ENCODE measurements at regions not wholly inside any gene's neighbourhood (a gene's known extent, or its start where the extent isn't known, plus 50 kb on each side); places are given as distances from the start of the nearest gene placed in this dataset.
"Not testable (repeated sequence)": the region's sequence is repeated elsewhere in the genome, so short reads cannot be mapped to it uniquely, and the experiment has no call there.

DNA sequence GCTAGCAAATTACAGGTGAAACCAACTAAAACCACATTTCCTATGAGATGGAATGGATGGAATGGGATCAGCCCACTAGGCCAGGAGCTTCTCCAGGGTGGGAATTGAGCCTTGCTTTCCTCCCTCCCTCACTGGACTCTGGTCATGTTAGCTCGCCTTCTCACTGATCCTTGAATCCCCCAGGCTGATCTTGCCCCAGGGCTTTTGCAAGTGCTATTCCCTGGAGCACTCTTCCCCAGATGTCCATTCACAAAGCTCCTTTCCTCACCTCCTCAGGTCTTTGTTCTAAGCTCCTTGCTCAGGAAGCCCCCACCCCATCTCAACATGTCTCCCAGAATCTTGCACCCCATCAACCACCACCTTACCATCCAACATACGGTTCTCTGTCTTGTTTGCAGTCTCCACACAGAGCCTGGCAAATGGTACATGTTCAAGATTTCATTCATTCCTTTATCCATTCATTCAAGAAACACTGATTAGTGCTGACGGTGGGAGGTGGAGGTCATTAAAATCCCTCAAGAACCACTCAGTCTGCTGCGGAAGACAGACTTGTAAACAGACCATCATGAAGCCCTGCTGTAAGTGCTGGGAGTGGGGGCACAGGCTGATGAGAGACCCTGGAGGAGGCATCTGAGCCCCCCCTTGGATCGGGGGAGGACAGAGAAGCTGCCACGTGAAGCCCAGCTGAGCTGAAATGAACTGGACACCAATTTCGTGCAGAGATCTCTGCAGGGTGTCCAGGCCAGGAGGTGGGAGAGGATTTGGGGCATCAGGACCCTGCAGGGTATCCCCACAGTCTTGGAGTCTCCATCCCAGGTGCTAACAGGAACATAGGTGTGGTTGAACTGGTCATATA lies 141.7 kb downstream of the BARX1 start:
- no peak for DNase-seq (ENCODE audit: low read depth in 2 of 2)

DNA sequence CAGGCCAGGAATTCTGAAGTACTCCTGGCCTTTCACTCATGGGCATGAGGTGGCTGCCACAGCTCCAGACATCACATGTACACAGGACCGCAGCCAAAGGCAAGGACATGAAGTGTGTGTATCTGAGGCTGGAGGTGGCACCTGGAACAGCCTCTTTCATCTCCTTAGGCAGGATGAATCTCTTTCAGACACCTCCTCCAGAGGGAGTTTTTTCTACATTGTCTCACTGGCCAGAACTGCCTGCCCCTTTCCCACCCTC lies 142.8 kb downstream of the BARX1 start:
- no peak for DNase-seq (ENCODE audit: low read depth in 2 of 2)

DNA sequence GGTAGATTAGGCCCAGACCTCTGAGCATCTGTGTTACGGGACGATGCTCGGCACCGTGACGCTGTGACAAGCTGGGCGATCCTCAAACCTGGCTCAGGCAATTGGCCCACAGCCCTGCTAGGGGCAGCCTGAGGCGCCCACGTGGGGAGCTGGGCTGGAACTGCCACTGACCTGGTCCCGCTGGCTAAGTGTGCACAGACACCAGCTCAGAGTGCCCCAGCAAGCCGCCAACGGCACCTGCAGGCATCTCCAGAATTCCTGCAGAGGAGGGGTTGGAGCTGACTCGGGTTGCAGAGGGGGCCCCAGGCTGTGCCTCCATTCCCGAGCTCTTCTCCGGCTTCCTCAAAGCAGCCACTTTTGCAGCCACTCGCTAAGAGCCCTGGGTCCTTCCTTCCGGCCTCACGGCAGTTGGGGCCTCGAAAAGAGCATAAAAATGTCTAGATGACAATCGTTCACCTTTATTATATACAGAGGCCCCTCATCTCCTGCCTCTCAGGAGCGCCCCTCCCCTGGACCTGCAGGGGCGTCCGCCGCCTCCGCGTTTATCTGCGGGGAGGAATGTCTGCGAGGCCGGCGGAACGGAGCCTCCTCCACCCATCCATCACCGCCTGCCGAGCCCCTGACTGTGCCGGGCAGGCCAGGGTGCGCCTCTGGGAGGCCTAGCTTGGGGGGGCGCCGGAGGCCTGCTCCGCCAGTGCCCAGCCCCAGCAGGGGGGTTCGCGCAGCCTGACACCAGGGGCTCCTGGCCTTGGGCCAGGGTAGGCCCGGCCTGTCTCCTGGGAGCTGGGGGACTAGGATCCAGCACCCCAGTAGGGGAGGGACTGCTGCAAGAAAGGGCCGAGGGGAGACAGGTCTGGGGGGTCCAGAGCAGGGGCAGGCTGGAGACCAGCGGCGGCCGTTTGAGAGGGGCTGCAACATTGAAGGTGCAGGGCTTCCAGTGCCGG lies 144.9 kb downstream of the BARX1 start:
- no peak for DNase-seq (ENCODE audit: low read depth in 2 of 2)

DNA sequence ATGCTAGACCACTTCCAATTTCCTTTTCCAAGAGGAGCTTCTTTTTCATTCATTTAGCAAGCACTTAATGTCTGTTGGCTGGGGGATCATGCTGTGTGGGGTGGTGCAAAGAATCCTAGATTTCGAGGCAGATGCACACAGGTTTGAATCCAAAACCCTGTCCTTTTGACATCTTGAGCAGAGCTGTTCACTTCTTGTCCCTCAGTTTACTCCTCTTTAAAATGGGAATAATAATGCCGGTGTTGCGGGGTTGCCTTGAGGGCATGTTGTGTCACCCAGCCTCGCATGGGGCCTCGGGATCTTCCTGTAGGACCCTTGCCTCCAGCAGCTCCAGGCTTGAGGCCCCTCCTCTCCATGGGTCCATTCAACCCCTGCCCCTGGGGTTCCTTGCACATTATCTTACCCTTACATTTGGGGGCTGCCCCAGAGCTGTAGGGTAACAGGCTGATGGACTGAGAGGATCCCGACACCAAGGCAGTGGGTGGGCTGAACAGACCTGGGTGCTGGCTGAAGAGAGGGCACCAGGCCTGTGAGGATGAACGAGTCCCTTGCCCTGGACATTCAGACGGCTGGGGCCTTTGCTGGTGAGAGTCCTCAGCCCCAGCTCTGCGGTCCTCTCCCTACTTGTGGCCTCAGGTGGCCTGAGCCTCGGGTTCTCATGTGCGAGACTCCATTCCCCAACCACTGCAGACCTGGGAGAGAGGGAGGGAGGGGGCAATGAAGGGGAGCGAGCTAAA lies 145.8 kb downstream of the BARX1 start:
- DNase-seq (ENCODE audit: low read depth in 2 of 2), result no peak

DNA sequence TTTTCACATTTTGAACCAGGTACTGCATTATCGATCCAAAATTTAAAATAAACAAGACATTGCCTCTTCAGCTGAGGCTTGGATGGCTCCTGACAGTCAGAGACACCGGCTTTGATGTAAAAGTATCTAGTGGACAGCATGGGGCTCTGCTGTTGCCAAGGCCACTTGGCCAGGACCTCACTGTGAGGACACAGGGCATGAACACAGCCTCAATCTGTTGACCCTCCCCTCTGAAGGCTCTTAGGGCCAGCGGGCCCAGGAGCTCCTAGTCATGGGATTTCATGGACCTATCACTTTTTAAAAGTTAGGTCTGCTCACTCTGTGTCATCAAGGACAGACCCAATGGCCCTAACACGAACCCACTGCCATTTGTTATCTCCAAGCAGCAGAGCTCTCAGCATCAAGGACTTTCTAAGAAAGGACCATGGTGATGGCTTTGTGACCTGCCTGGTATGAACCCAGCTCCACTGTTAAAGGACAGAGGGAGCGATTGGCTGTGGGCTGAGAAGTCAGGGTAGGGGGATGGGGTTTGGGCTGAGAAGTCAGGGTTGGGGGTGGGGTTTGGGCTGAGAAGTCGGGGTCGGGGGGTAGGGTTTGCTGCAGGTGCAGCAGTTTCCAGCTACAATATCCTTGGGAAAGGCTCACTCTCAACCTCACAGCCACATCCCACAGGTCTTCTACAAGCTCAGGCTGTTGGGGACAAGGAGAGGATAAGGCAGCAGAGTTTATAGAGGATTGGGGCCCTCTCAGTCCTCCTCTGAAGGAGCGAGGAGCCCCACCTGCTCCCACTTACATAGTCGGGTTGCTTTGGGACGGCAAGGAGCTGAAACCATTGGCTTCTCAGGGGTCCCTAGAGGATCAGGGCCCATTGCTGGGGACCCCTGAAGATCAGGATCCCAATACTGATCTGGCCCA lies 146.8 kb downstream of the BARX1 start:
- no peak for DNase-seq (ENCODE audit: low read depth in 2 of 2)

DNA sequence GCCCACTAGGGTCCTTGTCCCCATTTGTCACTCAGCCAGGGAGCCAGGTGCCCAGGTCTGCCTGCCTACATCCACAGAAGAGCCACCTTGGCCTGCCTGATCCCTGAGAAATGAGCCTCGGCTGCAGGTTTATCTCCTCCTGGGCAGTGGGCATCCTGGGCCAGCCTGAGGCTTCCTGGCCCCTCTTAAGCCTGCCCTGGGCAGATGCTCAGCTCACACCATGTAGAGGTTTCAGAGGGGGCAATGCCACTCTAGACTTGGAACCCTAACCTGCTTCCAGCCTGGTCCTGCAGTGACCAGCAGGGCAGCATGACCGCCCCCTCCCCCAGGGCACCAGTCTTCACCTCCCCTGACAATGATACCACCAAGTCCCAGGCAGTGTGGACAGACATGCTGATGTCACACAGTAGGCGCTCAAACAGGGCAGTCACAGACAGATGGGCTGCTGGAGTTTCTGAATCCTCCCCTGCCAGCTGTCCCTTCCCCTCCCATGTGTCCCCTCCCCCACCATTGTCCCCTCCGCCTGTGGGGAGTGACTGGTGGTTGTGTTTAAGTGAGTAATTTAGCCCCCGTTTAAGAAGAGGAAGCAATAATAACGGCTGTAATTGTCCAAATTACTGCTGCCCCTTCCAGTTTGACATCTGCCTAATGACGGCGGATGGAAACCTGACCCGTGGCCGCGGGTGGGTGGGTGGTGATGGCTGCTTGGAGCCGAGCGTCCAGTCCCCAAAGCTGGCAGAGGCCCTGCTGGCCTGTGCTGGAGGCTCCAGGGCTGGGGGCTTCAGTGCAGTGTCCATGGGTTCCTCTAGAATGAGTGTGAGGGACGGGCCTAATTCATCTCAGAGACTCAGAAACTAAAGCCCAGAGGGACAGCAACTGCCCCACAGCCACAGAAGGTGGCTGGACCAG lies 147.7 kb downstream of the BARX1 start:
- no peak for DNase-seq (ENCODE audit: low read depth in 2 of 2)

DNA sequence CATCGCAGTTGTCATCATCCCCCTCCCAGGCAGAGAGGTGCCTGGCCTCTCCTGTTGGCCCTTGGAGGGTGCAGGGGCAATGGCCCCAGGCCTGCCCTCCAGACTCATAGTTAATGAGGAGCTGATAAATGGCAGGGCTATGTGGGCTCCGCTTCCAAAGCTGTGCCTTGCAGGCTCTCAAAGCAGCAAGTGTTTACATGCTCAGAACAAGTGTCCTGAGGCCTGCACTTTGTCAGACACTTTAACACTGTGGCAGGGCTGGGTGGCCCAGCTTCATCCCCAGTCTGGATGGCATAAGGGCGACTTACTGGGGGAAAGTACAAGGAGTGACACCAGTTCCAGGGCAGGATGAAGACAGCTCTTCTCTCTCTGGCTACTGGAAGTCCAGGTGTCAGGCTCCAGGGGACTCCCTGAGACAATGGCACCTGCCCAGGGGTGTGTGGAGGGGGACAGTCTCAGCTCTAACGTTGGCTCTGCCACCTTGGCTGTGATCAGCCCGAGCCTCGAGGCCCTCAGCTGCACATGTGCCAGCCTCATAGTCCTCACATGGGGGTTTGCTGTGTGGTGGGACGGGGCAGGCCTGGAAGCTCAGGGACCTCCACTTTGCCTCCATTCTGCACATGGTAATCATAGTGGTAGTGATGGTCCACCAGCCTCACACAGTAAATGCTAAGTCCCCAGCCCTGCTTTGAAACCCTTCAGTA lies 153.4 kb downstream of the BARX1 start:
- no peak for DNase-seq (ENCODE audit: low read depth in 2 of 2)

DNA sequence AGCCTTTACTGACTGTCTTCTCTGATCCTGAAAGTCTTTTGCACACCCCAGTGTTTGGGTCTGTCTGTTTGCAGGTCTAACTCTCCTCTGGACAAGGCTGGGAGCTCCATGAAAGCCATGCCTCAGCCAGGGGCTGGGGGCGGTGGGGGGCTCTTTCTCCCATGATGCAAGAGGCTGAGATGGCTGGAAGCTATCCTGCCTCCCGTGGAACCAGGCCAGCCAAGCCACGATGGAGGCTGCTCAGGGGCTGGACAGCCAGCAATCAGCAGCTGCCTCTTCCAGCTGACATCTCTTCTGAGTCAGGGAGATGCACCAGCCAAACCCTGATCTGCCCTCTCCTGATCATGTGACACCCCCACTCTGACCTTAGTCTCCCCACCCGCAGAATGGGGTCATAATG lies 154.0 kb downstream of the BARX1 start:
- no peak for DNase-seq (ENCODE audit: low read depth in 2 of 2)

DNA sequence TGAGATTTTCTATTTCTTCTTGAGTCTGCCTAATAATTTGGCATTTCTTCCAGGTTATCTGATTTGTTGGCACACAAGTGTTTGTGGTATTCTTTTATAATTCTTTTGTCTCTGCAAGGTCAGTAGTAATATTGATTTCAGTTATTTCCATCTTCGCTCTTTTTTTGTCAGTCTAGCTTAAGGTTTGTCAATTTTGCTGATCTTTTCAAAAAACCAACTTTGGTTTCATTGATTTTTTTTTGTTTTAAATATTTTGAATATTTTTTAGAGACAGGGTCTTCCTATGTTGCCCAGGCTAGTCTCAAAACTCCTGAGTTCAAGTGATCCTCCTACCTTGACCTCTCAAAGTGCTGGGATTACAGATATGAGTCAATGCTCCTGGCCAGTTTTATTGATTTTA lies 162.8 kb downstream of the BARX1 start:
- no peak for DNase-seq (ENCODE audit: low read depth in 2 of 2)

DNA sequence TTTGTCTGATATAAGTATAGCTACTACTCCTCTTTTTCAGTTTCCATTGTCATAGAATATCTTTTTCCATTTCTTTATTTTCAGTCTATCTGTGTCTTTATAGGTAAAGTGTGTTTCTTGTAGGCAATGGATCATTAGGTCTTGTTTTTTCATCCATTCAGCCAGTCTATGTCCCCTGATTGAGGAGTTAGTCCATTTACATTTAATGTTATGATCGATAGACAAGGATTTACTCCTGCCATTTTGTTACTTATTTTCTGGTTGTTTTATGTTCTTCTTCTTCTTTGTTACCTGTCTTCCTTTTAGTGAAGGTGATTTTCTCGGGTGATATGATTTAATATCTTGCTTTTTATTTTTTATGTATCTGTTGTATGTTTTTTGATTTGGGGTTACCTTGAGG lies 169.0 kb downstream of the BARX1 start:
- no peak for DNase-seq (ENCODE audit: low read depth in 2 of 2)

DNA sequence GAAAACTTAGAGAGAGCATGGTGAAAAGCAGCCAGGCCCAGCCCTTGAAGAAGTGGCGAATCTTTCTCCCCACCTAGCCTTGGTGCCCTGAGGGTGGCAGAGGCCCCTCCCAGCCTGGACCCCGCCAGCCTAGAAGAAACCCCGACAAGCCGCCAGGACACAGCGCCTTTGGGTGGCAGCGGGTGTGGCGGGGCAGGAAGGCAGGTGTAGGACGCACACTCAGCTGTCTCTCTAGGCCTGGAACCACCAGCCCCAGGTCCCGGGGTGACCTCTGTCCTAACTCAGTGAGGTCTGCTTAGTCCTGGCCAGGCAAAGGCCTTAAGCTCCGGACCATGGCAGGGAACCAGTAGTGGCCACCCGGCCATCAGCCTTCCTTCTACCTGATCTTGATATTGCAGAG lies 178.3 kb downstream of the BARX1 start:
- no peak for DNase-seq (ENCODE audit: low read depth in 2 of 2)

DNA sequence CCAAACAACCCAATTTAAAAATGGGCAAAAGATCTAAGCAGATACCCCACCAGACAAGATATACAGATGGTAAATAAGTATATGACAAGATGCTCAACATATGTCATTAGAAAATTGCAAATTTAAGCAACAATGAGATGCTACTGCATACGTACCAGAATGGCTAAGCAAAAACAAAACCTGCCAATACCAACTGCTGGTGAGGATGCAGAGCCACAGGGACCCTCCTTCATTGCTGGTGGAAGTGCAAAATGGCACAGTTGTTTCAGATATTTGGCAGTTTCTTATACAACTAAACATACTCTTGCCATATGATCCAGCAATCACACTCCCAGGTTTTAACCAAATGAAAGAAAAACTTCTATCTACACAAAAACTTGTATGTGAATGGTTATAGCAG lies 178.9 kb downstream of the BARX1 start:
- no peak for DNase-seq (ENCODE audit: low read depth in 2 of 2)

DNA sequence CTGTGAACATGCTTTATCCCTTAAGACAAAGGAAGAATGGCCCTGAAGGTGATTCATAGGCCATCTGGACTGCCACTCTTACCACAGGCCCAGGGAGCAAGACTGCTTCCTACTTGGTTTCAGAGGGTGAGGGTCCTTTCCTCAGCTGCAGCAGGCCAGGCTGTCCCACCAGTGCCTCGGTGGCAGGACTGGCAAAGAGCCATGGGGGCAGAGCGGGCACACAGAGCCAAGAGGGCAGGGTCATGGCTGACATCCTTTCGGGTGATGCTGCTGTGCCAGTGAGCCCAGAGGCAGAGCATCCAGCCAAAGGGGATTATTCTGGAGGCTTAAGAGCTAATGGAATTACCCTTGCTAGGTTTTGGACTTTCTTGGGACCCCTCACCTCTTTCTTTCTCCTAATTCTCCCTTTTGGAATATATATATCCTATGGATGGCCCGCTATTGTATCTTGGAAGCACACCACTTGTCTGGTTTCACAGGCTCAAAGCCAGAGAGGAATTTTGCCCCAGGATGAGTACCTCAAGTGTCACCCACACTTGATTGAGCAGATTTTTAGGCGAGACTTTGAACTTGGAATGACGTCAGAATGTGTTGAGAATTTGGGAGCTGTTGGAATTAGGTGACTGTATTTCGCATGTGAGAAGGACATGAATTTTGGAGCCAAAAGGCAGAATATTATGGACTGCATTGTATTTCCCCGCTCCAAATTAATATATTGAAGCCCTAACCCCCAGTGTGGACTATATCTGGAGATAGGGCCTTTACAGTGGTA lies 180.6 kb downstream of the BARX1 start:
- DNase-seq (ENCODE audit: low read depth in 2 of 2), result no peak

DNA sequence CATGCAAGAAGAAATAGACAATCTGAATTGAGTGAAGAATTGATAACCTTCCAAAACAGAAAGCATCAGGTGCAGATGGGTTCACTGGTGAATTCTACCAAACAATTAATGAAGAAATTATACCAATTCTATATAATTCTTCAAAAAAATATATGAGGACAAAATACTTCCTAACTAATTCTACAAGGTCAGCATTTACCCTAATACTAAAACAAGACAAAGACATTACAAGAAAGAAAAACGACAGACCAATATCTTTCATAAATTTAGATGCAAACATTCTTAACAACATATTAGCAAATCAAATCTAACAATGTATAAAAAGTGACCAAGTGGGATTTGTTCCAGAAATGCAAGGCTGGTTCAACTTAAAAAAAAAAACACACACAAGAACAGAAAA lies 183.9 kb downstream of the BARX1 start:
- DNase-seq (ENCODE audit: low read depth in 2 of 2), result no peak

DNA sequence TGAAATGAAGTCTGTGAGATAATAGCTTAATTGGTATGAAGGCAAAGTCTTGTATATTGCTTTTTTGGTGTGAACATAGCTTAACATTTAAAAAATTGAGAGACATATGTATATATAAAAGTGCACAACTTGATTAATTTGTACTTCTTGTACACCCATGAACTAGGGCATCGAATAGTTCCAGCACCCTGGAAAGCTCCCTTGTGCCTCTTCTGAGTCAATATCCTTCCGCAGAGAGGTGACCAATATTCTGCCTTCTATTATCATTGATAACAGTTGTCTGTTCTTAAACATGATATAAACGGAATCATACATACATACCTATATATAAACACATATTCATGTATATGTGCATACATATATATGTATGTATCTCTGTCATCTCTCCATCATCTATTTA lies 185.4 kb downstream of the PHF2 start:
- no peak for DNase-seq (ENCODE audit: low read depth in 2 of 2)

DNA sequence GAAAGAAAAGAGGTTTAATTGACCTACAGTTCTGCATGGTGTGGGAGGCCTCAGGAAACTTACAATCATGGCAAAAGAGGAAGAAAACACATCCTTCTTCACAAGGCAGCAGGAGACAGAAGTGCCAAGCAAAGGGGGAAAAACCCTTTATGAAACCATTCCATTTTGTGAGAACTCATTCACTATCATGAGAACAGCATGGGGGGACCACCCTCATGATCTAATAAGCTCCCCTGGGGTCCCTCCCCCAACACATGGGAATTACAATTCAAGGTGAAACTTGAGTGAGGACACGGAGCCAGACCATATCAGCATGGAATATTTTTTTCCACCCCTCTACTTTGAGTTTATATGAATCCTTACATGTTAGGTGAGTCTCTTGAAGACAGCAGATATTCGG lies 173.7 kb downstream of the PHF2 start:
- DNase-seq (ENCODE audit: low read depth in 2 of 2), result no peak

DNA sequence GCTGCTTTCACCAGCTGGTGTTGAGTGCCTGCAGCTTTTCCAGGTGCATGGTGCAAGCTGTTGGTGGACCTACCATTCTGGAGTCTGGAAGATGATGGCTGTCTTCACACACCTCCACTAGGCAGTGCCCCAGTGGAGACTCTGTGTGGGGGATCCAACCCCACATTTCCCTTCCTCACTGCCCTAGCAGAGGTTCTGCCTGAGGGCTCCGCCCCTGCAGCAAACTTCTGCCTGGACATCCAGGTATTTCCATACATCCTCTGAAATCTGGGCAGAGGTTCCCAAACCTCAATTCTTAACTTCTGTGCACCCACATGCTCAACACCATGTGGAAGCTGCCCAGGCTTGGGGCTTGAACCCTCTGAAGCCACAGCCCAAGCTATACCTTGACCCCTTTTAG lies 172.4 kb downstream of the PHF2 start:
- DNase-seq (ENCODE audit: low read depth in 2 of 2), result not testable (repeated sequence)

DNA sequence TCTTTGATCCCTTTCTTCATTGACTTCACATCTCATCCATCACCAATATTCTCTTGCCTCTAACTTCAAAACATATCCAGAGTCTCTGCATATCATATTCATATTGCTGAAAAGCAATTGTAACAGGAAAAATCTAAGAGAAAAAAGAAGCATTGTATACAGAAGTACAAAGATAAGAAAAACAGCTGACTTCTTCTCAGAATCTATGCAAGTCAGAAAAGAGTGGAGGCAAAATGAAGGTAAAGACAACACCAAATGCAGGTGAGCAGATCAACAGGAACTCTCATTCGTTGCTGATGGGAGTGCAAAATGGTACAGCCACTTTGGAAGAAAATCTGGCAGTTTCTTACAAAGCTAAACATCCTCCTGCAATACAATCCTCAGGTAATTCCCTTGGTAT lies 155.6 kb downstream of the PHF2 start:
- no peak for DNase-seq (ENCODE audit: low read depth in 2 of 2)

DNA sequence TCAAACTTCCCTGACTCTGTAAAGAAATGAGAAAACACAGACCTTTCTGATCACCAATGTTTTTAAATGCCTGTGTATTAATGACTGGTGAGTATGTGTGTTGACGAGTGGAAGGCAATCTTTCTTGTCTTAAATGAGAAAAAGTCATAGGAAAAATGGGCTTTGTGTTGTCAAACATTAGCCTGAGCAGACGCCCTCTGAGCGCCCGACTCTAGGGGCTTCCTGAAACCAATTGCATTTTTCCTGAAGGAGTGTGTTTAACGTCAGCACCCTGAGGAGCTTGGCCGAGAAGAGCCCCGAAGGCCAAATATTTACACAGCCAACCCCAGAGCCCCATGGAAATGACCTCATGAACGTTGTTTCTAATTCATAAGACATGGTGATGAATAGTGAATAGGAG lies 154.3 kb downstream of the PHF2 start:
- no peak for DNase-seq (ENCODE audit: low read depth in 2 of 2)

Measured in stimulated activated CD4-positive, alpha-beta T cell treated with anti-CD3 and anti-CD28 coated beads, Interleukin-4, amount 100 ng/mL, for 48 hours (primary cell).